H9 (cell line): ENCODE measurements at regions not wholly inside any gene's neighbourhood (a gene's known extent, or its start where the extent isn't known, plus 50 kb on each side); places are given as distances from the start of the nearest gene placed in this dataset.

Experiments
- DNase-seq: peaks from one replicate; pipeline ENCODE4 v3.0.0-alpha.2; 2017
- H2AFZ ChIP-seq: one replicate; pipeline ENCODE4 v1.6.1; 2013; ENCODE audit warnings: mild to moderate bottlenecking, low read length, control low read depth, moderate library complexity
- H2AK5ac ChIP-seq: 2 replicates; pipeline ENCODE4 v1.6.1; 2013; ENCODE audit warnings: low read length, control low read depth, mixed read lengths; ENCODE audit not compliant: insufficient read length
- H2BK120ac ChIP-seq: one replicate; pipeline ENCODE4 v1.6.1; 2013; ENCODE audit warnings: low read depth, mild to moderate bottlenecking, low read length, control low read depth, inconsistent platforms; ENCODE audit not compliant: poor library complexity, severe bottlenecking
- H2BK12ac ChIP-seq: 2 replicates; pipeline ENCODE4 v1.6.1; 2013; ENCODE audit warnings: low read length, control low read depth, mixed read lengths, low read depth; ENCODE audit not compliant: insufficient read length
- H2BK15ac ChIP-seq: 2 replicates; pipeline ENCODE4 v1.6.1; 2013; ENCODE audit warnings: low read depth, low read length, control low read depth
- H2BK20ac ChIP-seq: one replicate; pipeline ENCODE4 v1.6.1; 2013; ENCODE audit warnings: low read depth, mild to moderate bottlenecking, low read length, control low read depth, inconsistent platforms; ENCODE audit not compliant: poor library complexity, severe bottlenecking
- H2BK5ac ChIP-seq: 2 replicates; pipeline ENCODE4 v1.6.1; 2013; ENCODE audit warnings: low read length, control low read depth, mixed read lengths; ENCODE audit not compliant: insufficient read length
- H3K14ac ChIP-seq: 2 replicates; pipeline ENCODE4 v1.6.1; 2013; ENCODE audit warnings: low read length, control low read depth; ENCODE audit not compliant: insufficient read depth
- H3K18ac ChIP-seq: 2 replicates; pipeline ENCODE4 v1.6.1; 2013; ENCODE audit warnings: low read depth, mild to moderate bottlenecking, mixed read lengths, low read length, control low read depth; ENCODE audit not compliant: insufficient read length
- H3K23ac ChIP-seq: 2 replicates; pipeline ENCODE4 v1.6.1; 2013; ENCODE audit warnings: low read length, control low read depth, mixed read lengths, low read depth; ENCODE audit not compliant: insufficient read length
- H3K23me2 ChIP-seq: 2 replicates; pipeline ENCODE4 v1.6.1; 2013; ENCODE audit warnings: low read depth, mild to moderate bottlenecking, mixed read lengths, low read length, control low read depth; ENCODE audit not compliant: insufficient read length, poor library complexity, severe bottlenecking
- H3K27ac ChIP-seq: 2 replicates; pipeline ENCODE4 v1.5.1; 2013; ENCODE audit warnings: low read length, control low read depth, mixed read lengths, low read depth; ENCODE audit not compliant: insufficient read length
- H3K27me3 ChIP-seq: 2 replicates; pipeline ENCODE4 v1.6.1; 2013; ENCODE audit warnings: low read length, control low read depth, inconsistent platforms; ENCODE audit not compliant: insufficient read depth
- H3K4ac ChIP-seq: 2 replicates; pipeline ENCODE4 v1.6.1; 2013; ENCODE audit warnings: low read depth, mild to moderate bottlenecking, control low read depth, inconsistent platforms, low read length, moderate library complexity
- H3K4me1 ChIP-seq: 2 replicates; pipeline ENCODE4 v1.6.1; 2013; ENCODE audit warnings: low read length, control low read depth, inconsistent platforms; ENCODE audit not compliant: insufficient read depth
- H3K4me2 ChIP-seq: 2 replicates; pipeline ENCODE4 v1.6.1; 2013; ENCODE audit warnings: low read length, control low read depth, mixed read lengths; ENCODE audit not compliant: insufficient read length, insufficient read depth
- H3K56ac ChIP-seq: 2 replicates; pipeline ENCODE4 v1.6.1; 2013; ENCODE audit warnings: low read depth, mild to moderate bottlenecking, mixed read lengths, low read length, control low read depth; ENCODE audit not compliant: insufficient read length
- H3K79me1 ChIP-seq: 2 replicates; pipeline ENCODE4 v1.6.1; 2013; ENCODE audit warnings: low read depth, mild to moderate bottlenecking, moderate library complexity, low read length, control low read depth, inconsistent platforms; ENCODE audit not compliant: insufficient read depth, poor library complexity, severe bottlenecking
- H3K79me2 ChIP-seq: 2 replicates; pipeline ENCODE4 v1.6.1; 2013; ENCODE audit warnings: low read length, control low read depth, inconsistent platforms; ENCODE audit not compliant: insufficient read depth
- H3K9ac ChIP-seq: 2 replicates; pipeline ENCODE4 v1.6.1; 2013; ENCODE audit warnings: low read length, control low read depth, mixed read lengths; ENCODE audit not compliant: insufficient read length; ENCODE audit errors: extremely low read depth
- H3K9me3 ChIP-seq: one replicate; pipeline ENCODE4 v1.6.1; 2013; ENCODE audit warnings: low read depth, low read length, inconsistent platforms; ENCODE audit not compliant: control insufficient read depth
- H3T11ph ChIP-seq: one replicate; pipeline ENCODE4 v1.6.1; 2013; ENCODE audit warnings: mild to moderate bottlenecking, low read length, control low read depth, inconsistent platforms
- H4K20me1 ChIP-seq: one replicate; pipeline ENCODE4 v1.6.1; 2013; ENCODE audit not compliant: control insufficient read depth, insufficient read length, insufficient read depth
- H4K5ac ChIP-seq: 2 replicates; pipeline ENCODE4 v1.6.1; 2013; ENCODE audit warnings: low read depth, mild to moderate bottlenecking, mixed read lengths, low read length, control low read depth; ENCODE audit not compliant: insufficient read length
- H4K8ac ChIP-seq: replicated peaks from 2 replicates; pipeline ENCODE4 v1.6.1; 2013; ENCODE audit warnings: low read length, control low read depth, mixed read lengths, low read depth; ENCODE audit not compliant: insufficient read length
- H4K91ac ChIP-seq: 2 replicates; pipeline ENCODE4 v1.6.1; 2013; ENCODE audit warnings: low read depth, mild to moderate bottlenecking, moderate library complexity, mixed read lengths, low read length, control low read depth; ENCODE audit not compliant: insufficient read length
- H3K27ac Mint-ChIP-seq, 3 experiments: 2 replicates in 2 of 3; 3 replicates in 1 of 3; pipeline ENCODE4 v1.8.0; 2020 to 2021; ENCODE audit warnings: mixed read lengths in 3 of 3, mild to moderate bottlenecking in 1 of 3, moderate library complexity in 1 of 3
- H3K27me3 Mint-ChIP-seq: 2 replicates; pipeline ENCODE4 v1.8.0; 2021; ENCODE audit warnings: low read depth, mild to moderate bottlenecking, moderate library complexity, mixed read lengths
- H3K36me3 Mint-ChIP-seq, 3 experiments: 2 replicates in 2 of 3; 3 replicates in 1 of 3; pipeline ENCODE4 v1.8.0; 2020 to 2021; ENCODE audit warnings: low read depth in 3 of 3, mixed read lengths in 3 of 3; ENCODE audit not compliant: insufficient read depth in 1 of 3
- H3K4me1 Mint-ChIP-seq, 2 experiments: 2 replicates each; pipeline ENCODE4 v1.8.0; 2020; ENCODE audit warnings: mixed read lengths in 2 of 2
- H3K4me3 Mint-ChIP-seq, 2 experiments: 2 replicates in 1 of 2; 3 replicates in 1 of 2; pipeline ENCODE4 v1.8.0; 2020 to 2021; ENCODE audit warnings: mild to moderate bottlenecking in 2 of 2, mixed read lengths in 2 of 2, moderate library complexity in 1 of 2
- H3K9me3 Mint-ChIP-seq, 2 experiments: 2 replicates in 1 of 2; 3 replicates in 1 of 2; pipeline ENCODE4 v1.8.0; 2020; ENCODE audit warnings: mild to moderate bottlenecking in 2 of 2, mixed read lengths in 2 of 2, moderate library complexity in 1 of 2
- WGBS: extraction: QIAGEN DNeasy Blood & Tissue Kit; methylation state at CpG from one replicate; pipeline ENCODE4 v1.1.7; 2013; ENCODE audit warnings: missing lambda C conversion rate, low lambda C conversion rate, mixed read lengths; ENCODE audit not compliant: insufficient read length; ENCODE audit errors: extremely low coverage; 5-methylcytosine and 5-hydroxymethylcytosine counted together
- TF ChIP-seq, protein P1 (sequence below): fragments of 200-600 bp; sonication (generic); conservative IDR thresholded peaks from 3 replicates; pipeline ENCODE4 v1.8.0; 2021; ENCODE audit warnings: antibody characterized with exemption, mild to moderate bottlenecking

- Histone ChIP-seq H3K23me2 (no peaks in the 10 kb centered on the region), H4K20me1 (no peaks in the 10 kb centered on the region), H4K5ac (no peak overlapping the region), H2AK5ac (no peak overlapping the region), H2AFZ (no peak overlapping the region), H2BK12ac (peak overlapping the region; percentile 17), H4K8ac (no peak overlapping the region), H3T11ph (no peak overlapping the region), H2BK20ac (no peak overlapping the region), H3K4ac (no peak overlapping the region), H3K79me2 (no peaks in the 10 kb centered on the region), H3K9me3 (no peaks in the 10 kb centered on the region), H3K9ac (no peak overlapping the region), H2BK15ac (no peak overlapping the region), H2BK5ac (no peak overlapping the region), H3K27me3 (no peaks in the 10 kb centered on the region), H3K14ac (no peak overlapping the region; the same call in 1 of the 2 replicates), H3K18ac (no peak overlapping the region), H4K91ac (no peak overlapping the region), H2BK120ac (no peak overlapping the region), H3K79me1 (no peaks in the 10 kb centered on the region), H3K27ac (no peak overlapping the region), H3K4me2 (no peak overlapping the region), H3K56ac (no peak overlapping the region), H3K23ac (no peak overlapping the region), H3K4me1 (no peaks in the 10 kb centered on the region)
- peaks cover 0 to 5% of the 10 kb centered on the region in 2 experiments; a peak in 3 of 4 replicates for H3K4me1 Mint-ChIP-seq
- no peaks in the 10 kb centered on the region for H3K27me3 Mint-ChIP-seq
- H3K9me3 Mint-ChIP-seq, result peaks cover 6 to 10% of the 10 kb centered on the region in 2 experiments; a peak in 4 of 5 replicates
- no CpG with 5 or more reads among the region's 16 CpGs for WGBS
- DNase-seq, result peak; percentile 22
- H3K27ac Mint-ChIP-seq, result peak overlapping the region in 1 of 3 experiments; percentile 72; a peak in 1 of 7 replicates
- TF ChIP-seq, protein P1, sequence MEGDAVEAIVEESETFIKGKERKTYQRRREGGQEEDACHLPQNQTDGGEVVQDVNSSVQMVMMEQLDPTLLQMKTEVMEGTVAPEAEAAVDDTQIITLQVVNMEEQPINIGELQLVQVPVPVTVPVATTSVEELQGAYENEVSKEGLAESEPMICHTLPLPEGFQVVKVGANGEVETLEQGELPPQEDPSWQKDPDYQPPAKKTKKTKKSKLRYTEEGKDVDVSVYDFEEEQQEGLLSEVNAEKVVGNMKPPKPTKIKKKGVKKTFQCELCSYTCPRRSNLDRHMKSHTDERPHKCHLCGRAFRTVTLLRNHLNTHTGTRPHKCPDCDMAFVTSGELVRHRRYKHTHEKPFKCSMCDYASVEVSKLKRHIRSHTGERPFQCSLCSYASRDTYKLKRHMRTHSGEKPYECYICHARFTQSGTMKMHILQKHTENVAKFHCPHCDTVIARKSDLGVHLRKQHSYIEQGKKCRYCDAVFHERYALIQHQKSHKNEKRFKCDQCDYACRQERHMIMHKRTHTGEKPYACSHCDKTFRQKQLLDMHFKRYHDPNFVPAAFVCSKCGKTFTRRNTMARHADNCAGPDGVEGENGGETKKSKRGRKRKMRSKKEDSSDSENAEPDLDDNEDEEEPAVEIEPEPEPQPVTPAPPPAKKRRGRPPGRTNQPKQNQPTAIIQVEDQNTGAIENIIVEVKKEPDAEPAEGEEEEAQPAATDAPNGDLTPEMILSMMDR, result no peak
- H3K4me3 Mint-ChIP-seq, result no peak overlapping the region
- peaks cover 0 to 8% (median 0%) of the 10 kb centered on the region in 3 experiments; a peak in 2 of 7 replicates for H3K36me3 Mint-ChIP-seq
Measured at GRCh38 chr2:72024451-72025175, 123.0 kb downstream of the CYP26B1 start.
